CD4-positive, alpha-beta T cell treated with Interleukin-17A for 1 hour (primary cell): ENCODE measurements at regions not wholly inside any gene's neighbourhood (a gene's known extent, or its start where the extent isn't known, plus 50 kb on each side); places are given as distances from the start of the nearest gene placed in this dataset.
"Not testable (repeated sequence)": the region's sequence is repeated elsewhere in the genome, so short reads cannot be mapped to it uniquely, and the experiment has no call there.

ENCODE experiments used
- DNase-seq: peaks from one replicate; pipeline ENCODE4 v3.0.0-alpha.2; 2020

- DNase-seq: no peak
Measured at GRCh38 chr4:156144961-156145360, 191.3 kb upstream of the CTSO start.

DNA sequence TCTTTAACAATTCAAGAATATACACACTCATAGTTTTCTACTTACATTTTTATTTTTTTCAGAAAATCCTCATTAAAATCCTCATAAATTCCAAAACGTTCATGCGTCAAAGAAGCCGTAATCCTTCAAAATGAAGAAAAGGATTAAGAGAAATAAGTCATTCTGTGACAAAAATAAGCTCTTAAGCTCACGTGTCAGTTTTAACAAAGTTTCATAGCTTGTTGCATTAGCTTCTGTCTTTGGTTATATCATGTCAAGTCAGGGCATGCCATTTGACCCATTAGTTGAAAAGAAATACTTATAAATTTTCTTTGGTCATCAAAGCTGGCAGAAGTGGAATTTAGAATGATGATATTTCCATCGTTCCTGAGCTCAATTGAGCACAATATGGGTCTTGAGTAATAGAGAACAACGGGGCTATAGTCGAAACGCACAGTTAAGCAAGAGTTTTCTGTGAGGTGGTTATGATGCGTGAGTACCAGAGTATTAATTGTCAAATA lies 185.2 kb upstream of the CTSO start:
- DNase-seq: no peak

GRCh38 chr4:156137679-156138473 lies 184.2 kb upstream of the CTSO start:
- no peak for DNase-seq

- no peak for DNase-seq
Measured at GRCh38 chr4:156132196-156132595, 178.5 kb upstream of the CTSO start.

- DNase-seq: no peak
Measured at GRCh38 chr4:156128616-156129015, 174.9 kb upstream of the CTSO start.

- no peak for DNase-seq
Measured at GRCh38 chr4:156118507-156119220, 165.0 kb upstream of the CTSO start.

GRCh38 chr4:156117743-156118142 lies 164.1 kb upstream of the CTSO start:
- no peak for DNase-seq

- no peak for DNase-seq
Measured at GRCh38 chr4:156116991-156117390, 163.3 kb upstream of the CTSO start.

GRCh38 chr4:156113138-156113765 lies 159.6 kb upstream of the CTSO start:
- no peak for DNase-seq

DNA sequence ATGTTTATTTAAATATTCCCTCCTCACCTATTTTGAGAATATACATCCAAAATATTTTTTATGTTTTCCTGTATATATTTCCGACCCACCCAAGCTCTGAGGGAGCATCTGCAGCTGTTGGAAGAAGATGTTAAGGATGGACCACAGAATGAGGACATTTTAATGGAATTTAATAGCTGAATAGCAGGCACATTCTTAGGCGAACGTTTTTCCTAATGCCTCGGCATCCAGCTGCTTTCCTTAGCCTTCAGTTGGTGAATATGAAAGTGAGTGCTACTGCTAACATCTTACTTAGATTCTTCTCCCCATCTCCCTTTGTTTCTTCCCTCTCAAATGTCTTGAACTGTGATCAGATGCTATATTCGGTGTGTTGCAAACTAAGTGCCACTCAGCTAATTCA lies 158.0 kb upstream of the CTSO start:
- no peak for DNase-seq

DNA sequence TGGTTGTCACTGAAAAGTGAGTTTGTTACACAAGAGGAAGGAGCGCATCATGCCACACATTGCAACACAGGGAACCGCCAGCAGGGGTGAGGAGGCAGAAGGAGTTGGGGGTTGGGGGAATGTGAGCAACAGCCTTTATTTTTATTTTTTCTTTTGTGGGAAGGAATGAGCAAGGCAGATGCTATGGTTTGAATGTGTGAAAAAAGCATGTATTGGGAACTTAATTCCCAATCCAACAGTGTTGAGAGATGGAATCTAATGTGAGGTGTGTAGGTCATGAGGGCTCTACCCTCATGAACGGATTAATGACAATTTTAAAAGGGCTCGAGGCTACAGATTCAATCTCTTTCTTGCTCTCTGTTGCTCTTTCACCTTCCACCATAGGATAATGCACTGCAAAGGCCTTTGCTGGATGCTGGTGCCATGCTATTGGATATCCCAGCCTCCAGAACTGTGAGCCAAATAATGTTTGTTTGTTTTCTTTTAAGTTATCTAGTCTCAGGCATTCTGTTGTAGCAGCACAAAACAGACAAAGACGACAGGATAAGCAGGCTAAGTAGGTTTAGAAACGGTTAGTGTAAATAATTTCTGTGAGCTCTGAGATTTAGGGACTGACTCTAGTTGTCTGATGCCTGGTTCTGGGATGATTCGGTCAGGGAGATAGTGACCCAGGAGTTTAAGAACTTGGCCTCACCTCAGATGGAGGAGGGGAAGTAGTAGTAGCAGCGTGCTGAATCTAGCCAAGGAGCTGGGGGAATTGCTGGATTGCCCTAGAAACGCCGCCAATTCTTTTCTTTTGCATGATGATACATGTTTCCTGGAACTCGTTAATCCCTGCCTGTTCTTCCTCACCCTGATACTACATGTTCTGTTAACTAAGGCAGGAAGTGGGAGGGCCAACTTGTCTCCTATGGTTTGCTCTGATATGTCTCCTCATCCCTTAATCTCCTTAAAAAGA lies 156.6 kb upstream of the CTSO start:
- no peak for DNase-seq

GRCh38 chr4:156109087-156109486 lies 155.4 kb upstream of the CTSO start:
- DNase-seq: not testable (repeated sequence)

GRCh38 chr4:156103311-156103710 lies 149.6 kb upstream of the CTSO start:
- DNase-seq: no peak

GRCh38 chr4:156102411-156102810 lies 148.7 kb upstream of the CTSO start:
- no peak for DNase-seq

DNA sequence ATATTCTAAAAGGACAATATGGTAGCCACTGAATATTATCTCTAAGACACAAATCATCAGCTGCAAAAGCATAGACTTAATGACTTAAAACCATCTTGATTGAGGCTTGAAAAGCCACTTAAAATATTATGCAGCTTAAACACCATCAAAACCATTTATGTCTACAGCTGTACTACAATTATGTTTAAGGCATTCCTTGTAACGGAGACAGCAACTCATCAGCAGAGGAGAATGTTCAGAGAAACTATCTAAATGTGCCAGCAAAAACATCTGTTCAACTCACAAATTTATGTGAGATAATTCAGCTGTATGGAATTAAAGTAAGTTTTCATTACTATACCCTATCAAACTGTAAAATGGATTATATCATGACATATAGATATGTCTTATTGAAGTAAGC lies 147.9 kb upstream of the CTSO start:
- DNase-seq: no peak

GRCh38 chr4:156100651-156101050 lies 147.0 kb upstream of the CTSO start:
- DNase-seq: no peak

DNA sequence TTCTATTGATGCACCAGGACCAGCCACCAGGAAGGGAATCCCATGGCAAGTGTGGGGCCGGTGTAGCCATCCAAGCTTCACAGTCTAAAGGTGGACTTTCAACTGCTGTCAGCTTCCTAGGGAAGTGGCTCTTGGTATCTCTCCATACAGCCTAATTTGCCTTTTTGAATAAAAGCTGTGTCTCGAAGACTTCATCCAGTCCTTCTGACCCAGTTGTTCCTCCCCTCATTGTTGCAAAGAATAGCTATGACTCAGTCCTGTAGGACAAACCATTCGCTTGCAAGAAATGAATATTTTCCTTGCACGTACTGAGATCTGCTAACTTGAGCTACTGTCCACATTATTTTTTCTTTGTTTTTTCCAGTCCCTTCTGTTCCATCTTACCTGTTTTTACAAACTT lies 145.1 kb upstream of the CTSO start:
- DNase-seq: no peak

DNA sequence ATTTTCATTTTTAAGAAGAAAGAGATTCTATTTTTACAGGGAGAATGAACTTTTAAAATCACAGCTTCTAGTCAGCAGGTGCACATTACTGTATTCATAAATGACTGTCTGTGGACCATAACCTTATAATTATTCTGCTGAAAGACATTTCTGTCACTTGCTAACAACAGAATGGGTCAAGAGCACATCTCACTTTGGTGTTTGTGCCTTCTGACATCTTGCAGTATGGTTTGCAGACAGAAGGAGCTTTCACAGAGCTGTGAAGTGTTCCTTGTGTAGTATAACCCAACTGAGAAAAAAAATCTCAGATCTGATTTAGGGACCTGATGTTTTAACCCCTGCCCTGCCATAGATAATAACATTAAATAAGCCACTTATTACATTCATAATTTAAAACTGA lies 131.4 kb upstream of the CTSO start:
- no peak for DNase-seq

DNA sequence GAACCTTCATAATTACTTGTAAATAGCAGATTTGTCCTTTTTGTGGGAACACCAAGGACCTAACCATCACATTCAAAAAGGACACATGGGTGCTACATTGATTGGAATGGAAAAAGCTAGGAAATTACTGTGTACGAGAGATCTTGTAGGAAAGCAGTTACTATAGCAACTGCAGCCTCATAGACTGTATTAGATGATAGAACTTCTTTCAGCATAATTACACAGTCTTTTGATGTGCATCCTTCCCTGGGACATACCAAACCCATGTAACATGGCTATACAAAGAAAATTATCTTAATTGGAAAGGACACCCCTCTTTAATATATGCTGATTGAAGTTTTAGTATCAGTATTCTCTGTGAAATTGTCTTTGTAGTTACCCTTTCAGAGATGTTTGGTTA lies 130.7 kb upstream of the CTSO start:
- DNase-seq: no peak

DNA sequence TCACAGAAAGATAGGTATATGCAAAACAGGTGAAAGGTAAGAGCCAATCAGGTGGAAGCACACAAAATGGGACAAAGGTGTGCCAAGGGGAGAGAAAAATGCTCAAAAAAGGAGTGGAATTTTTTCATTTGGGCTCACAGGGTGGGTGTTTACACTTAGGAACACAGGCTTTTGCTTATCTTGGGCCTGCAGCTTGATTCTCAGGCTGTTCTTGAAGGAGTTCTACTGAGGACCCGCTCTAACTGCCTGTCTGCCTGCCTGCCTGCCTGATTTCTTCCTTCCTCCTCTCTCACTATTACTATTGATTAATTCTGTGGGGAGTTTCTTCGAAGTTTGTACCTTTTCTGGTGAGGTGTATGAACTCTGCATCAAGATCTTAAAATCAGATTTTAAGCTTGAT lies 120.3 kb upstream of the CTSO start:
- DNase-seq: no peak

GRCh38 chr4:156060661-156061060 lies 107.0 kb upstream of the CTSO start:
- no peak for DNase-seq

DNA sequence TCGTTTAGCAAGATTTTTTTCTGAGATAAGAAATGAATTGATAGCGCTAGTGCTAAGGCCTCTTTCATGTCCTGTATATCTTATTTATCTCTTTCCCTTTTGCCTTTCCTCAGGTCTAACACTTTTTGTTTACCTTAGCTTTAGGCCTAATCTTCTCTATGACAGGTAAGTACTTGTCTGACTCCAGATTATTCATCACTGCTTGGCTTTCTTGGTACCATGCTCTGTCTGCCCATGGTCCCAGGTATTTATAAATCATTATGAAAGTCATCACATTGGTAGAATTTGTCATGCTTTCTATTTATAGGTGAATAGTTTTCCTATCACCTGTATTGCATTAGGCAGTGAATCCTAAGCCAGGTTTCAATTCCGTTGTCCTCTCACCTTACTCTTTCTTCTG lies 99.5 kb upstream of the CTSO start:
- DNase-seq: no peak

DNA sequence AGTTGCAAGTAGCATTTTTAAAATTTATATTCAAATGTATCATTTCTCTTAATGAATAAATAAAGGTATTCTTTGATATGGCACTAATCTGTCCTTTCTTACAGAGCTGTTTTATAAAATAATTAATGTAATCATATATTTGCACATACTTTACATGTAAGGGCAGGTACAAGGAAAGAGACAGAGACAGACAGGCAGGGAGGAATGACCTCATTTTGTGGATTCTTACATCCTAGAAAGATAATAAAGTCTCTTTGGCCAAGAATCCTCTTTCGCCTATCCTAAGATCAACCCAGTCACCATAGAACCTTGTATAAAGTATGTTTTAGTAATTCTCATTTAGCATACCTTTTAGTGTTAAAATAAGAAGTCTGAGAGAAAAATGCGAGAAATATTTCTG lies 98.5 kb upstream of the CTSO start:
- DNase-seq: no peak
